ENCODE measurements at regions not wholly inside any gene's neighbourhood (a gene's known extent, or its start where the extent isn't known, plus 50 kb on each side); places are given as distances from the start of the nearest gene placed in this dataset.

GRCh38 chr15:98164986-98165385, 204.5 kb downstream of the ARRDC4 start:
- H3K36me3 Mint-ChIP-seq = no peaks in the 10 kb centered on the region
- Histone ChIP-seq H3K36me3 (ENCODE audit: insufficient read depth, low read length) (no peaks in the 10 kb centered on the region), H3K4me3 (ENCODE audit: low read length) (no peak overlapping the region), H3K27ac (ENCODE audit: low read depth, low read length) (no peak overlapping the region), H3K27me3 (ENCODE audit: insufficient read depth, low read length, poor library complexity, severe bottlenecking) (no peaks in the 10 kb centered on the region), H3K4me1 (ENCODE audit: insufficient read depth, low read length) (peaks cover 9% of the 10 kb centered on the region), H3K9me3 (ENCODE audit: low read length) (no peaks in the 10 kb centered on the region)
- H3K27me3 Mint-ChIP-seq = no peaks in the 10 kb centered on the region
- DNase-seq = no peak
- no peak overlapping the region for H3K4me3 Mint-ChIP-seq
- ChIA-PET CTCF (no interaction called here), POLR2A (no interaction called here)
- no peaks in the 10 kb centered on the region for H3K9me3 Mint-ChIP-seq
- H3K4me1 Mint-ChIP-seq = peaks cover 0 to 12% (median 11%) of the 10 kb centered on the region in 3 donors
- H3K27ac Mint-ChIP-seq = no peak overlapping the region

GRCh38 chr15:98167722-98168268, 207.3 kb downstream of the ARRDC4 start:
- H3K9me3 Mint-ChIP-seq = peaks cover 0 to 9% (median 0%) of the 10 kb centered on the region in 5 donors
- peaks cover 0 to 2% (median 0%) of the 10 kb centered on the region in 3 donors for H3K4me1 Mint-ChIP-seq
- DNase-seq = no peak
- H3K27me3 ChIP-seq (ENCODE audit: insufficient read depth, low read length, poor library complexity, severe bottlenecking) = no peaks in the 10 kb centered on the region
- H3K9me3 ChIP-seq (ENCODE audit: low read length) = no peaks in the 10 kb centered on the region
- no peaks in the 10 kb centered on the region for H3K4me1 ChIP-seq (ENCODE audit: insufficient read depth, low read length)
- no peak overlapping the region for H3K4me3 Mint-ChIP-seq
- no peak overlapping the region for H3K4me3 ChIP-seq (ENCODE audit: low read length)
- ChIA-PET POLR2A (no interaction called here), CTCF (no interaction called here)
- H3K27me3 Mint-ChIP-seq = no peaks in the 10 kb centered on the region
- no peak overlapping the region for H3K27ac Mint-ChIP-seq
- no peaks in the 10 kb centered on the region for H3K36me3 Mint-ChIP-seq
- no peaks in the 10 kb centered on the region for H3K36me3 ChIP-seq (ENCODE audit: insufficient read depth, low read length)
- no peak overlapping the region for H3K27ac ChIP-seq (ENCODE audit: low read depth, low read length)

DNA sequence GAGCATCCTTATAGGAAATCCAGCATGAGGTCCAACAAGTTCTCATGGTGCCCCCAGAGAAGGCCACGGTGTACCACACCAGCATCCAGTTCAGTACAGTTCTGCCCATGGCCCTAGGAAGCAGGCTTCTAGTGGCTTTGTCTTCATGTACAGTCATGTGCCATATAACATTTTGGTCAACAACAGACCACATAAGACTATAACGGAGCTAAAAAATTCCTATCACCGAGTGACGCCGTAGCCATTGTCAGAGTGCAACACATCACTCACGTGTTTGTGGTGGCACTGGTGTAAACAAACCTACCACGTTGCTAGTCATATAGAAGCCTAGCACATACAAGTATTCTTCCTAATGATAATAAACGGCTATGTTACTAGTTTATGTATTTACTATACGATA, 209.0 kb downstream of the ARRDC4 start:
- no peaks in the 10 kb centered on the region for H3K9me3 ChIP-seq (ENCODE audit: low read length)
- no peak overlapping the region for H3K4me3 Mint-ChIP-seq
- ChIA-PET CTCF (no interaction called here), POLR2A (no interaction called here)
- H3K27ac Mint-ChIP-seq = no peak overlapping the region
- peaks cover 0 to 9% (median 0%) of the 10 kb centered on the region in 5 donors for H3K9me3 Mint-ChIP-seq
- H3K36me3 Mint-ChIP-seq = no peaks in the 10 kb centered on the region
- no peaks in the 10 kb centered on the region for H3K27me3 ChIP-seq (ENCODE audit: insufficient read depth, low read length, poor library complexity, severe bottlenecking)
- no peaks in the 10 kb centered on the region for H3K36me3 ChIP-seq (ENCODE audit: insufficient read depth, low read length)
- H3K27me3 Mint-ChIP-seq = no peaks in the 10 kb centered on the region
- no peak overlapping the region for H3K27ac ChIP-seq (ENCODE audit: low read depth, low read length)
- H3K4me1 Mint-ChIP-seq = peaks cover 0 to 2% (median 0%) of the 10 kb centered on the region in 3 donors
- no peak overlapping the region for H3K4me3 ChIP-seq (ENCODE audit: low read length)
- DNase-seq = peak in 2 of 5 donors; percentile 21 to 26
- H3K4me1 ChIP-seq (ENCODE audit: insufficient read depth, low read length) = no peaks in the 10 kb centered on the region

GRCh38 chr15:98174286-98174685, 213.8 kb downstream of the ARRDC4 start:
- CTCF ChIA-PET = no interaction called here
- no peaks in the 10 kb centered on the region for H3K36me3 ChIP-seq (ENCODE audit: insufficient read depth, low read length)
- Mint-ChIP-seq H3K27ac (no peak overlapping the region), H3K4me1 (peaks cover 0 to 3% (median 2%) of the 10 kb centered on the region in 3 donors), H3K36me3 (no peaks in the 10 kb centered on the region), H3K9me3 (peaks cover 0 to 9% (median 0%) of the 10 kb centered on the region in 5 donors), H3K27me3 (no peaks in the 10 kb centered on the region), H3K4me3 (no peak overlapping the region)
- H3K4me3 ChIP-seq (ENCODE audit: low read length) = no peak overlapping the region
- no peak overlapping the region for H3K27ac ChIP-seq (ENCODE audit: low read depth, low read length)
- no peaks in the 10 kb centered on the region for H3K4me1 ChIP-seq (ENCODE audit: insufficient read depth, low read length)
- H3K27me3 ChIP-seq (ENCODE audit: insufficient read depth, low read length, poor library complexity, severe bottlenecking) = no peaks in the 10 kb centered on the region
- POLR2A ChIA-PET = no interaction called here
- no peak for DNase-seq
- H3K9me3 ChIP-seq (ENCODE audit: low read length) = no peaks in the 10 kb centered on the region

DNA sequence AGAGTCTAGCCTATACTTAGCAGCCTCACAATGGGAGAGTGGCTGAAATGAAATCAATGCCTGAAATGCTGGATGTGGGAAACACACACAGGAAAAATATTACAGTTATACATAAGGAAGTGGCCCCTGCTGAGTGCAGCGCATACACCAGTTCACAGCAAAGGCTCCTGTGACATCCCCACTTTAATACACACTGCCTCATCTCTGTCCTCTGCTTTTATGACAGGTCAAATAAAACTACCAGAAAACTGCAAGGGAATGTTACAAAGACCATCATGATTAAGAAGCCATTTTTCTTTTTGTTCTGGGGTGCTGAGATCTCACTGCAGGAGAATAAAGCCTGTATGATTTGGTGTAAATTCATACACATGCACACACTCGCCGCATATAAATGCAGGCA, 214.3 kb downstream of the ARRDC4 start:
- Mint-ChIP-seq H3K27me3 (no peaks in the 10 kb centered on the region), H3K36me3 (no peaks in the 10 kb centered on the region), H3K4me3 (no peak overlapping the region), H3K27ac (no peak overlapping the region), H3K4me1 (peaks cover 0 to 3% (median under 1%) of the 10 kb centered on the region in 3 donors), H3K9me3 (peaks cover 0 to 9% (median 0%) of the 10 kb centered on the region in 5 donors)
- H3K4me1 ChIP-seq (ENCODE audit: insufficient read depth, low read length) = no peaks in the 10 kb centered on the region
- H3K9me3 ChIP-seq (ENCODE audit: low read length) = no peaks in the 10 kb centered on the region
- ChIA-PET POLR2A (no interaction called here), CTCF (no interaction called here)
- H3K27ac ChIP-seq (ENCODE audit: low read depth, low read length) = no peak overlapping the region
- no peak overlapping the region for H3K4me3 ChIP-seq (ENCODE audit: low read length)
- no peaks in the 10 kb centered on the region for H3K27me3 ChIP-seq (ENCODE audit: insufficient read depth, low read length, poor library complexity, severe bottlenecking)
- H3K36me3 ChIP-seq (ENCODE audit: insufficient read depth, low read length) = no peaks in the 10 kb centered on the region
- no peak for DNase-seq

DNA sequence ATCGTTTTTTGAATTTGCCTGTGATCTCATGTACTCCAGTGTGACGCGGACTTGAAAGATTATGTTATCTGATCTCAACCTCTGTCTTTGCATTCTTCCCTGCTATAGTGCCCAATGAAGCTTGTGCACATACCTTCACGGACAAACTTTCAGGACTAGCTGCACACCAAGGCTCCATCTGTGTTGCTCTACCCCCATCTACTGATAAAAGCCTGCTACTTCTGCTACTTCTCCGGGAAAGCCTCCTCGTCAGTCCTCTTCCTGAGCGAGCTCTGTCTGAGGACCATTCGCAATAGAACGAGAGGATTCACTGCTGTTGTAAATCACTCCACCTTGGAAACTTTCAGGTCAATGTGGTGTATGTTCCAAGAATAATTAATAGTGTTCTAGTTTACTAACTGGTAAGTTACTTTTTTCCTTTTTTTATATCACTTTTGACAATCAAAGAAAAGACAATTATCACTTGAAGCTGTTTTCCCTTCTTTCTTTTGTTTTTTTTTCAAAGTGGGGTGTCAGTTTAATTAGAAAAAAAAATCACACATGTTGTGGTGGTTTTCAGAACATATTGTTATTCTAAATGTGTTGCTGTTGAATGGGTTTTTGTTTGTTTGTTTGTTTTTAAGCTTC, 217.6 kb downstream of the ARRDC4 start:
- peak in 2 of 5 donors; percentile 6 to 41 for DNase-seq
- Mint-ChIP-seq H3K27ac (no peak overlapping the region), H3K4me3 (no peak overlapping the region), H3K4me1 (peaks cover 0 to 3% (median 0%) of the 10 kb centered on the region in 3 donors), H3K9me3 (peaks cover 0 to 2% (median 0%) of the 10 kb centered on the region in 5 donors), H3K36me3 (no peaks in the 10 kb centered on the region), H3K27me3 (no peaks in the 10 kb centered on the region)
- no peak overlapping the region for H3K27ac ChIP-seq (ENCODE audit: low read depth, low read length)
- H3K36me3 ChIP-seq (ENCODE audit: insufficient read depth, low read length) = no peaks in the 10 kb centered on the region
- no peaks in the 10 kb centered on the region for H3K27me3 ChIP-seq (ENCODE audit: insufficient read depth, low read length, poor library complexity, severe bottlenecking)
- no peaks in the 10 kb centered on the region for H3K9me3 ChIP-seq (ENCODE audit: low read length)
- ChIA-PET CTCF (no interaction called here), POLR2A (interaction anchor here (0.6 kb wide), 1 partner anchor 82 kb away, joined by 3 read pairs; no protein-coding TSS in a partner anchor)
- no peaks in the 10 kb centered on the region for H3K4me1 ChIP-seq (ENCODE audit: insufficient read depth, low read length)
- no peak overlapping the region for H3K4me3 ChIP-seq (ENCODE audit: low read length)

GRCh38 chr15:98178861-98179260, 218.4 kb downstream of the ARRDC4 start:
- Histone ChIP-seq H3K27ac (ENCODE audit: low read depth, low read length) (no peak overlapping the region), H3K27me3 (ENCODE audit: insufficient read depth, low read length, poor library complexity, severe bottlenecking) (no peaks in the 10 kb centered on the region), H3K9me3 (ENCODE audit: low read length) (no peaks in the 10 kb centered on the region), H3K36me3 (ENCODE audit: insufficient read depth, low read length) (no peaks in the 10 kb centered on the region), H3K4me1 (ENCODE audit: insufficient read depth, low read length) (no peaks in the 10 kb centered on the region), H3K4me3 (ENCODE audit: low read length) (no peak overlapping the region)
- no peaks in the 10 kb centered on the region for H3K36me3 Mint-ChIP-seq
- CTCF ChIA-PET = no interaction called here
- POLR2A ChIA-PET = interaction anchor here (0.6 kb wide), 1 partner anchor 83 kb away, joined by 3 read pairs; no protein-coding TSS in a partner anchor
- peaks cover 0 to 2% (median 0%) of the 10 kb centered on the region in 5 donors for H3K9me3 Mint-ChIP-seq
- no peak overlapping the region for H3K4me3 Mint-ChIP-seq
- no peak overlapping the region for H3K27ac Mint-ChIP-seq
- no peak for DNase-seq
- H3K4me1 Mint-ChIP-seq = peaks cover 0 to 3% (median 0%) of the 10 kb centered on the region in 3 donors
- no peaks in the 10 kb centered on the region for H3K27me3 Mint-ChIP-seq

- H3K27me3 Mint-ChIP-seq = peaks cover 0 to 2% of the 10 kb centered on the region in 2 donors
- POLR2A ChIA-PET = no interaction called here
- H3K4me1 Mint-ChIP-seq = no peaks in the 10 kb centered on the region
- H3K27ac ChIP-seq (ENCODE audit: low read depth, low read length) = no peak overlapping the region
- DNase-seq = no peak
- no peak overlapping the region for H3K27ac Mint-ChIP-seq
- no peaks in the 10 kb centered on the region for H3K4me1 ChIP-seq (ENCODE audit: insufficient read depth, low read length)
- CTCF ChIA-PET = no interaction called here
- no peaks in the 10 kb centered on the region for H3K27me3 ChIP-seq (ENCODE audit: insufficient read depth, low read length, poor library complexity, severe bottlenecking)
- no peak overlapping the region for H3K4me3 Mint-ChIP-seq
- no peaks in the 10 kb centered on the region for H3K36me3 ChIP-seq (ENCODE audit: insufficient read depth, low read length)
- peaks cover 0 to 7% (median 0%) of the 10 kb centered on the region in 5 donors for H3K9me3 Mint-ChIP-seq
- no peaks in the 10 kb centered on the region for H3K9me3 ChIP-seq (ENCODE audit: low read length)
- no peaks in the 10 kb centered on the region for H3K36me3 Mint-ChIP-seq
- no peak overlapping the region for H3K4me3 ChIP-seq (ENCODE audit: low read length)
These were observed 227.0 kb downstream of the ARRDC4 start for GRCh38 chr15:98187549-98187948.

Data from CD8-positive, alpha-beta memory T cell (primary cell).